PC-9 (cell line): ENCODE measurements at regions not wholly inside any gene's neighbourhood (a gene's known extent, or its start where the extent isn't known, plus 50 kb on each side); places are given as distances from the start of the nearest gene placed in this dataset.

Experiments used
- BruUV-seq: library from RNA; stranded (reverse); fragments of 400-500 nt; replicated peaks from 2 replicates; lab custom pipeline; 2021; lab: Mats Ljungman, UMichigan
- CTCF ChIA-PET: fragments of 300-600 bp; sonication (Branson Sonifier 250); formaldehyde crosslinking; loops from one replicate; lab custom pipeline; 2022; ENCODE audit warnings: antibody characterized with exemption; lab: Charles Lee
- POLR2A ChIA-PET: fragments of 300-600 bp; sonication (Branson Sonifier 250); formaldehyde crosslinking; loops from one replicate; lab custom pipeline; 2022; ENCODE audit warnings: antibody characterized with exemption; ENCODE audit not compliant: unreplicated experiment; lab: Charles Lee
- DNase-seq, 2 experiments: peaks; one replicate each; pipeline versions ENCODE4 v3.0.0 to v3.0.0-alpha.2; 2015 to 2022; ENCODE audit warnings: mixed read lengths in 1 of 2
- H2AFZ ChIP-seq: fragments of 200-600 bp; sonication (generic); 2 replicates; pipeline ENCODE4 v1.8.1; 2017; ENCODE audit warnings: antibody characterized with exemption
- H3F3A ChIP-seq: fragments of 200-600 bp; sonication (generic); 2 replicates; pipeline ENCODE4 v1.8.1; 2017; ENCODE audit warnings: antibody characterized with exemption, mild to moderate bottlenecking, low read depth; ENCODE audit not compliant: insufficient read depth
- H3K27ac ChIP-seq: fragments of 200-600 bp; sonication (generic); 2 replicates; pipeline ENCODE4 v1.6.1; 2016; ENCODE audit warnings: mixed run types
- H3K27me3 ChIP-seq: fragments of 200-600 bp; sonication (generic); 2 replicates; pipeline ENCODE4 v1.6.1; 2016; ENCODE audit warnings: low read depth, mixed run types; ENCODE audit not compliant: insufficient read depth
- H3K36me3 ChIP-seq: fragments of 200-600 bp; sonication (generic); 2 replicates; pipeline ENCODE4 v1.6.1; 2016; ENCODE audit warnings: low read depth, mixed run types
- H3K4me1 ChIP-seq: fragments of 200-600 bp; sonication (generic); replicated peaks from 2 replicates; pipeline ENCODE4 v1.6.1; 2016; ENCODE audit warnings: mixed run types; ENCODE audit not compliant: insufficient read depth
- H3K4me2 ChIP-seq: fragments of 200-600 bp; sonication (generic); 2 replicates; pipeline ENCODE4 v1.6.1; 2017; ENCODE audit warnings: mixed run types
- H3K4me3 ChIP-seq: fragments of 200-600 bp; sonication (generic); 2 replicates; pipeline ENCODE4 v1.6.1; 2016; ENCODE audit warnings: mixed run types
- H3K79me2 ChIP-seq: fragments of 200-600 bp; sonication (generic); 2 replicates; pipeline ENCODE4 v1.6.1; 2017; ENCODE audit warnings: low read depth, mixed run types
- H3K9me2 ChIP-seq: fragments of 200-600 bp; sonication (generic); 2 replicates; pipeline ENCODE4 v1.8.1; 2017; ENCODE audit warnings: mild to moderate bottlenecking; ENCODE audit not compliant: insufficient read depth
- H3K9me3 ChIP-seq: fragments of 200-600 bp; sonication (generic); 2 replicates; pipeline ENCODE4 v1.8.1; 2016; ENCODE audit warnings: low read depth; ENCODE audit not compliant: insufficient read depth
- H4K20me1 ChIP-seq: fragments of 200-600 bp; sonication (generic); 2 replicates; pipeline ENCODE4 v1.8.1; 2017; ENCODE audit not compliant: insufficient read depth
- CTCF ChIP-seq: fragments of 200-600 bp; sonication (generic); conservative IDR thresholded peaks from 2 replicates; pipeline ENCODE4 v1.6.1; 2017; ENCODE audit warnings: mixed run types, antibody characterized with exemption, mild to moderate bottlenecking, moderate library complexity
- EZH2 ChIP-seq: fragments of 200-600 bp; sonication (generic); IDR thresholded peaks from 2 replicates; pipeline ENCODE4 v1.8.0; 2017; ENCODE audit warnings: antibody characterized with exemption, low read depth
- intact Hi-C: fragments of 100-400 bp; cut with micrococcal nuclease; formaldehyde crosslinking; loops from one replicate; pipeline ENCODE4 v1.10.0; 2022; ENCODE audit not compliant: unreplicated experiment

GRCh38 chr6:155787168-155787567 is 331.5 kb upstream of the NOX3 start:
- H2AFZ ChIP-seq = no peak overlapping the region
- ChIA-PET POLR2A (no interaction called here), CTCF (no interaction called here)
- H3K4me2 ChIP-seq = no peak overlapping the region
- H3K36me3 ChIP-seq = 0 out of 2 replicates have a peak, but pooled peaks cover 8% of the 10 kb centered on the region
- H3K9me3 ChIP-seq = peaks cover 20% of the 10 kb centered on the region
- DNase-seq = no peak
- H3K4me1 ChIP-seq = peaks cover 30% of the 10 kb centered on the region
- intact Hi-C loops = no loop called here
- no peaks in the 10 kb centered on the region for H3K79me2 ChIP-seq
- no peaks in the 10 kb centered on the region; the same call in 1 of the 2 replicates for H3K9me2 ChIP-seq
- H4K20me1 ChIP-seq = no peaks in the 10 kb centered on the region
- H3K4me3 ChIP-seq = no peak overlapping the region
- BruUV-seq = no TSS peak
- no peak for TF ChIP-seq EZH2
- TF ChIP-seq CTCF = no peak
- H3F3A ChIP-seq = peaks cover 20% of the 10 kb centered on the region
- H3K27me3 ChIP-seq = no peaks in the 10 kb centered on the region
- H3K27ac ChIP-seq = no peak overlapping the region

- no peak for TF ChIP-seq CTCF
- TF ChIP-seq EZH2 = no peak
- POLR2A ChIA-PET = no interaction called here
- no peaks in the 10 kb centered on the region for H4K20me1 ChIP-seq
- H3K79me2 ChIP-seq = no peaks in the 10 kb centered on the region
- peaks cover 20% of the 10 kb centered on the region for H3K9me3 ChIP-seq
- no peak overlapping the region for H3K4me3 ChIP-seq
- H3F3A ChIP-seq = peaks cover 26% of the 10 kb centered on the region
- H3K4me1 ChIP-seq = peaks cover 37% of the 10 kb centered on the region
- no peak overlapping the region for H3K27ac ChIP-seq
- no peaks in the 10 kb centered on the region for H3K27me3 ChIP-seq
- H3K9me2 ChIP-seq = no peaks in the 10 kb centered on the region; the same call in 1 of the 2 replicates
- no peak overlapping the region for H2AFZ ChIP-seq
- 0 out of 2 replicates have a peak, but pooled peaks cover 8% of the 10 kb centered on the region for H3K36me3 ChIP-seq
- H3K4me2 ChIP-seq = no peak overlapping the region
- intact Hi-C loops = no loop called here
- no TSS peak for BruUV-seq
- no peak for DNase-seq
- CTCF ChIA-PET = no interaction called here
These were observed 330.9 kb upstream of the NOX3 start for GRCh38 chr6:155786528-155786927.

GRCh38 chr6:155782739-155783459 is 327.3 kb upstream of the NOX3 start:
- Histone ChIP-seq H3F3A (peaks cover 37% of the 10 kb centered on the region), H3K4me1 (peaks cover 48% of the 10 kb centered on the region), H3K79me2 (no peaks in the 10 kb centered on the region), H3K27ac (peak overlapping the region; percentile 95), H3K4me2 (peak overlapping the region; percentile 74), H4K20me1 (no peaks in the 10 kb centered on the region), H2AFZ (peak overlapping the region; percentile 70), H3K9me2 (no peaks in the 10 kb centered on the region; the same call in 1 of the 2 replicates), H3K36me3 (0 out of 2 replicates have a peak, but pooled peaks cover 8% of the 10 kb centered on the region), H3K9me3 (peaks cover 31% of the 10 kb centered on the region), H3K27me3 (no peaks in the 10 kb centered on the region), H3K4me3 (peak overlapping the region; percentile 33; the same call in 1 of the 2 replicates)
- BruUV-seq = TSS peak; percentile 39
- ChIA-PET CTCF (no interaction called here), POLR2A (interaction anchor here (0.6 kb wide), 1 partner anchor 403 kb away, joined by 5 read pairs; no protein-coding TSS in a partner anchor)
- peak; percentile 0 to 87 for DNase-seq
- intact Hi-C loops = loop anchor here (5.0 kb wide), 2 partner anchors 141 to 1239 kb away; no protein-coding TSS in a partner anchor
- no peak for TF ChIP-seq EZH2
- no peak for TF ChIP-seq CTCF
